Activated CD4-positive, alpha-beta memory T cell treated with anti-CD3 and anti-CD28 coated beads for 36 hours (primary cell): ENCODE measurements at regions not wholly inside any gene's neighbourhood (a gene's known extent, or its start where the extent isn't known, plus 50 kb on each side); places are given as distances from the start of the nearest gene placed in this dataset.

Experiments used
- CTCF ChIA-PET: fragments of 350-600 bp; sonication (Branson Sonifier 250); formaldehyde crosslinking; loops from one replicate; lab custom pipeline; 2021; ENCODE audit warnings: antibody characterized with exemption, inconsistent platforms; lab: Charles Lee
- POLR2A ChIA-PET: fragments of 350-600 bp; sonication (Branson Sonifier 250); formaldehyde crosslinking; loops from one replicate; lab custom pipeline; 2021; ENCODE audit warnings: antibody characterized with exemption; lab: Charles Lee
- DNase-seq: peaks from one replicate; pipeline ENCODE4 v3.0.0-alpha.2; 2020
- H3K27ac Mint-ChIP-seq: one replicate; pipeline ENCODE4 v1.8.0; 2021; ENCODE audit warnings: mixed read lengths
- H3K27me3 Mint-ChIP-seq: one replicate; pipeline ENCODE4 v1.8.0; 2021; ENCODE audit warnings: mixed read lengths
- H3K36me3 Mint-ChIP-seq: one replicate; pipeline ENCODE4 v1.8.0; 2021; ENCODE audit warnings: mixed read lengths
- H3K4me1 Mint-ChIP-seq: one replicate; pipeline ENCODE4 v1.8.0; 2021; ENCODE audit warnings: low read depth, mixed read lengths
- H3K4me3 Mint-ChIP-seq: one replicate; pipeline ENCODE4 v1.8.0; 2021; ENCODE audit warnings: mild to moderate bottlenecking, mixed read lengths
- H3K9me3 Mint-ChIP-seq: one replicate; pipeline ENCODE4 v1.8.0; 2021; ENCODE audit warnings: mixed read lengths
- intact Hi-C: fragments of 100-400 bp; cut with micrococcal nuclease; formaldehyde crosslinking; loops from one replicate; pipeline ENCODE4 v1.15.1; 2023

GRCh38 chr2:122011493-122012270 lies 256.2 kb downstream of the TSN start:
- ChIA-PET CTCF (no interaction called here), POLR2A (no interaction called here)
- DNase-seq: no peak
- intact Hi-C loops: no loop called here
- H3K9me3 Mint-ChIP-seq: no peaks in the 10 kb centered on the region
- no peak overlapping the region for H3K4me3 Mint-ChIP-seq
- H3K27ac Mint-ChIP-seq: no peak overlapping the region
- no peaks in the 10 kb centered on the region for H3K36me3 Mint-ChIP-seq
- H3K4me1 Mint-ChIP-seq: no peaks in the 10 kb centered on the region
- H3K27me3 Mint-ChIP-seq: peaks cover 2% of the 10 kb centered on the region

- no peak for DNase-seq
- Mint-ChIP-seq H3K27ac (no peak overlapping the region), H3K27me3 (no peaks in the 10 kb centered on the region), H3K36me3 (no peaks in the 10 kb centered on the region), H3K4me3 (no peak overlapping the region), H3K9me3 (no peaks in the 10 kb centered on the region), H3K4me1 (no peaks in the 10 kb centered on the region)
- ChIA-PET CTCF (no interaction called here), POLR2A (no interaction called here)
- intact Hi-C loops: no loop called here
Observed at GRCh38 chr2:122018736-122019135, 263.3 kb downstream of the TSN start.

DNA sequence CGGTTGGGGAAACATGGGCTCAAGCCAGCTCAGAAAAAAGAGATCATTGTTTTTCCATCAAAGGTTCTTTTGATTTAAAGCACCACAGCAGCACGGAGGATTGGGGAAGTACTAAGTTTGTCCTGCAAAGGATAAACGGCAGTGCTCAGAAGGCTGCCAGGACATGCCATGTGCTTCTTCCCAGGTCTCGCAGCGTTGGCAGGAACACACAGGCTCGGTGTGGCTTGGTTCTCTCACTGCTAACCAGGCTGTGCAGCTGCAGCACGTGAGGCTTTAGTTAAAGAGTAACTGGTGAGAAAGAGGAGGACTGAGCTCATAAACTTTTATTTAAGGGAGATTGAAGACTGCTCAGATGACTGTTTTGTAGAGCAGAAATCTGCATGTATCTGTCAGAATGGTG lies 264.3 kb downstream of the TSN start:
- Mint-ChIP-seq H3K27ac (no peak overlapping the region), H3K27me3 (no peaks in the 10 kb centered on the region), H3K9me3 (no peaks in the 10 kb centered on the region), H3K4me3 (no peak overlapping the region), H3K4me1 (no peaks in the 10 kb centered on the region), H3K36me3 (no peaks in the 10 kb centered on the region)
- DNase-seq: no peak
- CTCF ChIA-PET: no interaction called here
- intact Hi-C loops: no loop called here
- POLR2A ChIA-PET: no interaction called here

GRCh38 chr2:122020377-122020776 lies 264.9 kb downstream of the TSN start:
- DNase-seq: no peak
- no peak overlapping the region for H3K27ac Mint-ChIP-seq
- ChIA-PET CTCF (no interaction called here), POLR2A (no interaction called here)
- no peaks in the 10 kb centered on the region for H3K36me3 Mint-ChIP-seq
- intact Hi-C loops: no loop called here
- H3K4me1 Mint-ChIP-seq: no peaks in the 10 kb centered on the region
- no peaks in the 10 kb centered on the region for H3K27me3 Mint-ChIP-seq
- H3K9me3 Mint-ChIP-seq: no peaks in the 10 kb centered on the region
- no peak overlapping the region for H3K4me3 Mint-ChIP-seq

GRCh38 chr2:122021941-122022340 lies 266.5 kb downstream of the TSN start:
- POLR2A ChIA-PET: no interaction called here
- Mint-ChIP-seq H3K4me3 (no peak overlapping the region), H3K9me3 (no peaks in the 10 kb centered on the region), H3K27ac (no peak overlapping the region), H3K27me3 (no peaks in the 10 kb centered on the region), H3K36me3 (no peaks in the 10 kb centered on the region), H3K4me1 (no peaks in the 10 kb centered on the region)
- no peak for DNase-seq
- intact Hi-C loops: no loop called here
- CTCF ChIA-PET: no interaction called here

- H3K27me3 Mint-ChIP-seq: no peaks in the 10 kb centered on the region
- CTCF ChIA-PET: no interaction called here
- no peaks in the 10 kb centered on the region for H3K4me1 Mint-ChIP-seq
- no peak overlapping the region for H3K4me3 Mint-ChIP-seq
- no peak for DNase-seq
- no peaks in the 10 kb centered on the region for H3K9me3 Mint-ChIP-seq
- H3K36me3 Mint-ChIP-seq: no peaks in the 10 kb centered on the region
- POLR2A ChIA-PET: no interaction called here
- intact Hi-C loops: no loop called here
- H3K27ac Mint-ChIP-seq: no peak overlapping the region
Observed at GRCh38 chr2:122022531-122022930, 267.1 kb downstream of the TSN start.

DNA sequence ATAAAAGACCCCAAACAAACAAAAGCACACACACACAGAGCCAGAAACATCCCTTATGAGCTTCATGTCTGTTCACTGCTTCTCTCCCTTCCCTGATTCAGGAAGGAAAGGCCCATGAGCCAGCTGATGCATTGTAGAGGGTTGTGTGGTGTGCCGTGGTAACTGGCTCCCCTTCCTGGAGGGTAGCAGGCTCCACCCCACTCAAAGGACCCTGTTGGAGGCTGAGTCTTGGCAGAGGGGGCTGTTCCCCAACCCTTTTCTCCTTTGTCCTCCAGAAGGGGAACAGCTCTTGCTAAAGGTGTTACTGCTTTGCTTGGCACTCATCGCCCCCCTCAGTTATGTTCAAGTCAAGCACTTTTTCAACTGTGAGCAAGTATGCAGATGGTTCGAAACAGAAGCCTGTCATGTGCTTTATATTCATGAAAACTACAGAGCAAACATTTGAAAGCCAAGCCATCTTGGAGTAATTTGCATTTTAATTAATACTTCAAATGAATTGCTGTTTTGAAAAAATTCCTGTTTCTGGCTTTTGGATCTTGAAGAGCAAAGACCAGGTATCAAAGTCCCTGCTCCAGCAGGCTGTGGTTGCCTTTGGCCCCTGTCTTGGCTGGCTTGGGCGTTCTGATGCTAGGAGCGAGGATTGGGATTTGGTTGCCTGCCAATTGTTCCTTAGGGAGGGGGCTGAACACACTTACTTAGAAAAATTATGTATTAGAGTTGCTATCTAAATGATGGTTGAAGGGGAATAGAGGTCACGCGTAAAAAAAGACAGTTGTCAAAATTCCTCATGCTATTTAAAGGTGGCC lies 267.8 kb downstream of the TSN start:
- Mint-ChIP-seq H3K4me3 (no peak overlapping the region), H3K27me3 (no peaks in the 10 kb centered on the region), H3K27ac (no peak overlapping the region), H3K9me3 (no peaks in the 10 kb centered on the region), H3K36me3 (no peaks in the 10 kb centered on the region), H3K4me1 (no peaks in the 10 kb centered on the region)
- intact Hi-C loops: no loop called here
- POLR2A ChIA-PET: no interaction called here
- CTCF ChIA-PET: no interaction called here
- no peak for DNase-seq

- no peaks in the 10 kb centered on the region for H3K9me3 Mint-ChIP-seq
- CTCF ChIA-PET: no interaction called here
- H3K4me3 Mint-ChIP-seq: no peak overlapping the region
Observed at GRCh38 chr2:122027510-122028217, 272.2 kb downstream of the TSN start.

DNA sequence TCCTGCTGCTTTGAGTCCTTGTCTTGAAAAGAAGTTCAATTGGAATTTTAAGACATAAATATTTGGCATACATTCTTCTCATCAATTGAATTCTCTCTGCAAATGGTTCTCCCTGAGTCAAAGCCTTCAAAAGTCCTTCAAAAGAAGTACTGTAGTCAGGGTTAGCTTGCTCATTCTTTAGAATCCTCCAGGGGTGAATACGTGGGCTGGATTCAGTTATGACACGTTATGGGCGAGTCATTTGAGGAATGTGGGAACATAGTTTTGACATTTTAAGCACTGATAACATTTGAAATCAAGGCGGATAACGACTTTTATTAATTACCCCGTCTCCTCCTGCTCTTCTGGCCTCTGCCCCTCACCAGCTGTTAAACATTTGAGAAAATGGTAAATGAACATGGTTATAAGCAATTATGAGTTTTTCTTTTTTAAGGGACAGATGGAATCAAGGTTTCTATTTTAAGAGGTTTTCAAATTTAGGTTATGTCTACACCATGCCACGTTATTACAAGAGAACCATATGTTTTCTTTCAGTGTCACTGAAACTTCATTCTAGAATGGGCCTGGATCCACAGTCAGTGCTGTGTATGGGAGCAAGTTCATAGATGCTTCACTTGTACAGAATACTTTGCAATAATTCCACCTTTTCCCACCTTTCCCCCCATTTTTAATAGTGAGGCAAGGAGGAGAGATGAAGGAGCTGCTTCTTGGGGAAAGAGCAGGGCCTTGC lies 273.1 kb downstream of the TSN start:
- Mint-ChIP-seq H3K4me3 (no peak overlapping the region), H3K36me3 (no peaks in the 10 kb centered on the region), H3K27me3 (peaks cover 4% of the 10 kb centered on the region), H3K4me1 (no peaks in the 10 kb centered on the region), H3K27ac (no peak overlapping the region), H3K9me3 (no peaks in the 10 kb centered on the region)
- DNase-seq: no peak
- ChIA-PET POLR2A (no interaction called here), CTCF (no interaction called here)
- intact Hi-C loops: no loop called here

More at GRCh38 chr2:122027510-122028217, 272.2 kb downstream of the TSN start:
- Mint-ChIP-seq H3K36me3 (no peaks in the 10 kb centered on the region), H3K4me1 (no peaks in the 10 kb centered on the region), H3K27me3 (peaks cover 4% of the 10 kb centered on the region), H3K27ac (no peak overlapping the region)
- DNase-seq: no peak
- intact Hi-C loops: no loop called here
- POLR2A ChIA-PET: no interaction called here

GRCh38 chr2:122029456-122029855 lies 274.0 kb downstream of the TSN start:
- intact Hi-C loops: no loop called here
- no peaks in the 10 kb centered on the region for H3K9me3 Mint-ChIP-seq
- H3K36me3 Mint-ChIP-seq: no peaks in the 10 kb centered on the region
- H3K4me1 Mint-ChIP-seq: no peaks in the 10 kb centered on the region
- ChIA-PET CTCF (no interaction called here), POLR2A (no interaction called here)
- no peak overlapping the region for H3K4me3 Mint-ChIP-seq
- H3K27ac Mint-ChIP-seq: no peak overlapping the region
- no peak for DNase-seq
- H3K27me3 Mint-ChIP-seq: peaks cover 4% of the 10 kb centered on the region

DNA sequence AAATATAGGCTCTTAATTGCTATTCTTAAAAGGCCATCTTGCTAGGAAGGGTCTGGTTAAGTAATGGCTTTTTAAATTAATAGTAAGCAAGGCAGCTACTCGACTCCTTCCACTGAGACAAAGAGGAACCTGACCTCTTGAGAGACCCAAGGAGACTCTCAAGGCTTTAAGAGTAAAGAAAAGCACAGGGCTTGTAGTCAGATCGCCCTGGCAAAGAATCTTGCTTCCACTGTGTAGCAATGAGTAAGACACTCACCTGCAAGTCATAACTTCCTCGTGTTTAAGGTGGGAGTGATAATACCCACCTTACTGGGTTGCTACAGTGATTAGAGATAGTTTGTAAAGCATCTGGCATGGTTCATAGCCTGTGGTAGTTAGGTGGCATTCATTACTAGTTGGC lies 274.5 kb downstream of the TSN start:
- Mint-ChIP-seq H3K9me3 (no peaks in the 10 kb centered on the region), H3K36me3 (no peaks in the 10 kb centered on the region), H3K4me1 (no peaks in the 10 kb centered on the region), H3K27ac (no peak overlapping the region), H3K27me3 (peaks cover 4% of the 10 kb centered on the region), H3K4me3 (no peak overlapping the region)
- CTCF ChIA-PET: no interaction called here
- DNase-seq: no peak
- intact Hi-C loops: no loop called here
- POLR2A ChIA-PET: no interaction called here
